GM12891 (cell line): ENCODE measurements at regions not wholly inside any gene's neighbourhood (a gene's known extent, or its start where the extent isn't known, plus 50 kb on each side); places are given as distances from the start of the nearest gene placed in this dataset.
"Not testable (repeated sequence)": the region's sequence is repeated elsewhere in the genome, so short reads cannot be mapped to it uniquely, and the experiment has no call there.

ENCODE experiments used
- POLR2A ChIP-seq: IDR thresholded peaks from 2 replicates; pipeline ENCODE4 v1.6.1; 2011; ENCODE audit warnings: low read depth, low read length, control low read depth
- POLR2AphosphoS5 ChIP-seq: IDR thresholded peaks from 2 replicates; pipeline ENCODE4 v1.6.1; 2011; ENCODE audit warnings: low read depth, low read length, control low read depth
- SPI1 ChIP-seq: IDR thresholded peaks from 2 replicates; pipeline ENCODE4 v1.6.1; 2011; ENCODE audit warnings: low read depth, low read length, control low read depth

GRCh38 chr16:16638714-16639113 is 259.8 kb downstream of the NPIPA7 start:
- not testable (repeated sequence) for TF ChIP-seq POLR2A, SPI1, POLR2AphosphoS5
